ENCODE measurements at regions not wholly inside any gene's neighbourhood (a gene's known extent, or its start where the extent isn't known, plus 50 kb on each side); places are given as distances from the start of the nearest gene placed in this dataset.

DNA sequence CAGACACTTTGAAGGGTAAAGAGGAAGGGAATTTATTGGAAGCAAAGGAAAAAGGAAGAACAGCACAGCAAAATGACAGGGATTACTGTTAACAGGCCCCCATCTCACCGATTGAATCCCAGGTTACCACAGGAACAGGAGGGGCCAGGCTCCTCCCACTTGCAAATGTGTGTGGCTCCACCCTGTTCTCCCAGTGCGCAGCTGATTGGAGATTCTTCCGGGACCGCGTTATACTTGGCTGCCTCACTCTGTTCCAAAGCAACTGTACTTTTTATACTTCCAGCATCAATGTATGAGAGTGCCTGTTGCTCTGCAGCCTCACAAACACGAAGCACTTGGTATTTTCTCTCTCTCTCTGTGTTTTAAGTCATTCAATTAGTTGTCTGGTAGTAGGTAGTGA is 273.6 kb upstream of the MDGA2 start:
- DNase-seq (ENCODE audit: low spot score): no peak
- Histone ChIP-seq H3K27me3 (ENCODE audit: control insufficient read depth in 4 of 4, insufficient read depth in 4 of 4, low read length in 3 of 4) (no peaks in the 10 kb centered on the region), H3K9me3 (ENCODE audit: control insufficient read depth in 4 of 4, low read length in 3 of 4) (no peaks in the 10 kb centered on the region), H3K4me3 (ENCODE audit: low read depth in 1 of 3, low read length in 3 of 3) (no peak overlapping the region), H3K9ac (ENCODE audit: low read depth in 1 of 2, low read length in 2 of 2) (no peak overlapping the region), H3K4me1 (ENCODE audit: control insufficient read depth in 4 of 4, insufficient read depth in 4 of 4, low read length in 3 of 4) (no peaks in the 10 kb centered on the region), H3K27ac (ENCODE audit: low read depth in 1 of 2, low read length in 2 of 2) (no peak overlapping the region), H3K36me3 (ENCODE audit: control insufficient read depth in 4 of 4, insufficient read depth in 3 of 4, low read depth in 1 of 4, low read length in 3 of 4) (no peaks in the 10 kb centered on the region)
- TF ChIP-seq GABPA (IDR thresholded peaks at IDR 0.05 in 1 of 2, conservative IDR thresholded peaks at IDR 0.05 in 1 of 2) (no peak), SP1 (IDR thresholded peaks at IDR 0.05) (no peak), RAD21 (IDR thresholded peaks at IDR 0.05) (no peak), TAF1 (conservative IDR thresholded peaks at IDR 0.05) (no peak), FOXA2 (IDR thresholded peaks at IDR 0.05) (no peak), JUND (IDR thresholded peaks at IDR 0.05) (no peak), YY1 (IDR thresholded peaks at IDR 0.05) (no peak), RXRA (IDR thresholded peaks at IDR 0.05) (no peak)
- TF ChIP-seq, protein P1, sequence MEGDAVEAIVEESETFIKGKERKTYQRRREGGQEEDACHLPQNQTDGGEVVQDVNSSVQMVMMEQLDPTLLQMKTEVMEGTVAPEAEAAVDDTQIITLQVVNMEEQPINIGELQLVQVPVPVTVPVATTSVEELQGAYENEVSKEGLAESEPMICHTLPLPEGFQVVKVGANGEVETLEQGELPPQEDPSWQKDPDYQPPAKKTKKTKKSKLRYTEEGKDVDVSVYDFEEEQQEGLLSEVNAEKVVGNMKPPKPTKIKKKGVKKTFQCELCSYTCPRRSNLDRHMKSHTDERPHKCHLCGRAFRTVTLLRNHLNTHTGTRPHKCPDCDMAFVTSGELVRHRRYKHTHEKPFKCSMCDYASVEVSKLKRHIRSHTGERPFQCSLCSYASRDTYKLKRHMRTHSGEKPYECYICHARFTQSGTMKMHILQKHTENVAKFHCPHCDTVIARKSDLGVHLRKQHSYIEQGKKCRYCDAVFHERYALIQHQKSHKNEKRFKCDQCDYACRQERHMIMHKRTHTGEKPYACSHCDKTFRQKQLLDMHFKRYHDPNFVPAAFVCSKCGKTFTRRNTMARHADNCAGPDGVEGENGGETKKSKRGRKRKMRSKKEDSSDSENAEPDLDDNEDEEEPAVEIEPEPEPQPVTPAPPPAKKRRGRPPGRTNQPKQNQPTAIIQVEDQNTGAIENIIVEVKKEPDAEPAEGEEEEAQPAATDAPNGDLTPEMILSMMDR (IDR thresholded peaks at IDR 0.05; ENCODE audit: low read depth, low read length, missing input control): no peak
- TF ChIP-seq, protein P2, sequence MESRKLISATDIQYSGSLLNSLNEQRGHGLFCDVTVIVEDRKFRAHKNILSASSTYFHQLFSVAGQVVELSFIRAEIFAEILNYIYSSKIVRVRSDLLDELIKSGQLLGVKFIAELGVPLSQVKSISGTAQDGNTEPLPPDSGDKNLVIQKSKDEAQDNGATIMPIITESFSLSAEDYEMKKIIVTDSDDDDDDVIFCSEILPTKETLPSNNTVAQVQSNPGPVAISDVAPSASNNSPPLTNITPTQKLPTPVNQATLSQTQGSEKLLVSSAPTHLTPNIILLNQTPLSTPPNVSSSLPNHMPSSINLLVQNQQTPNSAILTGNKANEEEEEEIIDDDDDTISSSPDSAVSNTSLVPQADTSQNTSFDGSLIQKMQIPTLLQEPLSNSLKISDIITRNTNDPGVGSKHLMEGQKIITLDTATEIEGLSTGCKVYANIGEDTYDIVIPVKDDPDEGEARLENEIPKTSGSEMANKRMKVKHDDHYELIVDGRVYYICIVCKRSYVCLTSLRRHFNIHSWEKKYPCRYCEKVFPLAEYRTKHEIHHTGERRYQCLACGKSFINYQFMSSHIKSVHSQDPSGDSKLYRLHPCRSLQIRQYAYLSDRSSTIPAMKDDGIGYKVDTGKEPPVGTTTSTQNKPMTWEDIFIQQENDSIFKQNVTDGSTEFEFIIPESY (IDR thresholded peaks at IDR 0.05): no peak
- 79% methylated on average over 6 of the region's 6 CpGs for WGBS

DNA sequence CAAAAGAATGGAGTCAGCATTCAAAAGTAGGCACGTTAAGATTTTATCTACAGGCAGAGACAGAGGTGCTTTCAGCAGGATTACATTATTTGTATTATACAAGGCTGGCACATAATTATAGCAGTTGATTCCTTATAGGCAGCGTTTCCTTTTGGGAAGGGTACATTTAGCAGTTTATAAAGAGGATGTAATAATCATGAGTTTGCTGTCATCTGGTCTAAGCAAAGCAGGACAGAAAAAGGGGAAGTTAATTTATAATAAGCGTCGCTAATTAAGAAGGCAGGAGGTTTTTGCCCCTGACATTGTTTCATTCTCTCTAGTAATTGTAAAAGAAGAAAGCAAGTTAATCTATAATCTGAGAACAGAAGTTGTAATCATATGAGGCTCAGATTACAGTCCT is 259.9 kb upstream of the MDGA2 start:
- Histone ChIP-seq H3K4me3 (ENCODE audit: low read depth in 1 of 3, low read length in 3 of 3) (no peak overlapping the region), H3K9me3 (ENCODE audit: control insufficient read depth in 4 of 4, low read length in 3 of 4) (no peaks in the 10 kb centered on the region), H3K36me3 (ENCODE audit: control insufficient read depth in 4 of 4, insufficient read depth in 3 of 4, low read depth in 1 of 4, low read length in 3 of 4) (no peaks in the 10 kb centered on the region), H3K27ac (ENCODE audit: low read depth in 1 of 2, low read length in 2 of 2) (no peak overlapping the region), H3K4me1 (ENCODE audit: control insufficient read depth in 4 of 4, insufficient read depth in 4 of 4, low read length in 3 of 4) (no peaks in the 10 kb centered on the region), H3K27me3 (ENCODE audit: control insufficient read depth in 4 of 4, insufficient read depth in 4 of 4, low read length in 3 of 4) (no peaks in the 10 kb centered on the region), H3K9ac (ENCODE audit: low read depth in 1 of 2, low read length in 2 of 2) (no peak overlapping the region)
- no peak for DNase-seq (ENCODE audit: low spot score)
- TF ChIP-seq FOXA2 (IDR thresholded peaks at IDR 0.05) (no peak), SP1 (IDR thresholded peaks at IDR 0.05) (no peak), RAD21 (IDR thresholded peaks at IDR 0.05) (no peak), NR2F2 (IDR thresholded peaks at IDR 0.05) (no peak), RXRA (IDR thresholded peaks at IDR 0.05) (no peak)
- TF ChIP-seq, protein P3, sequence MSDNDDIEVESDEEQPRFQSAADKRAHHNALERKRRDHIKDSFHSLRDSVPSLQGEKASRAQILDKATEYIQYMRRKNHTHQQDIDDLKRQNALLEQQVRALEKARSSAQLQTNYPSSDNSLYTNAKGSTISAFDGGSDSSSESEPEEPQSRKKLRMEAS (IDR thresholded peaks at IDR 0.05): no peak
- 62% methylated on average over 4 of the region's 4 CpGs for WGBS

DNA sequence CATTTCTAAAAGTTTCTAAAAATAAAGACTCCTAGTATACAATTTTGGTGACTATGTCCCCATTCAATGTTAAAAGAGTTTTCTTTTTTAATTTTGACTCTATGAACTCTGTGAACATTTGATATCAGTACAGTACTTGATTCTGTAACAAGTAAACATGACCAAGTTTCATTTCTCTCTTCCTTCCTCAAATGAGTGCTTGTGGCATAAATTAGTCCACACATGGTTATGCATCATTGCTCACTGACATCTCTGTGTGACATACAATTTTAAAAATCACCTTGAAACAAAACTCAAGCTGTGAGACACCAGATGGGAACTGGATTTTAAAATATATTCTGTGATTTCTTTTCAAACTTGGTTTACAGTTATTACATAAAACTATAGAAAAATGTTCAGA is 253.9 kb upstream of the MDGA2 start:
- no peaks in the 10 kb centered on the region for H3K36me3 ChIP-seq (ENCODE audit: control insufficient read depth in 4 of 4, insufficient read depth in 3 of 4, low read depth in 1 of 4, low read length in 3 of 4)
- TF ChIP-seq GABPA (IDR thresholded peaks at IDR 0.05 in 1 of 2, conservative IDR thresholded peaks at IDR 0.05 in 1 of 2) (no peak), YY1 (IDR thresholded peaks at IDR 0.05) (no peak), RAD21 (IDR thresholded peaks at IDR 0.05) (no peak), HNF4G (IDR thresholded peaks at IDR 0.05) (no peak)
- TF ChIP-seq, protein P4, sequence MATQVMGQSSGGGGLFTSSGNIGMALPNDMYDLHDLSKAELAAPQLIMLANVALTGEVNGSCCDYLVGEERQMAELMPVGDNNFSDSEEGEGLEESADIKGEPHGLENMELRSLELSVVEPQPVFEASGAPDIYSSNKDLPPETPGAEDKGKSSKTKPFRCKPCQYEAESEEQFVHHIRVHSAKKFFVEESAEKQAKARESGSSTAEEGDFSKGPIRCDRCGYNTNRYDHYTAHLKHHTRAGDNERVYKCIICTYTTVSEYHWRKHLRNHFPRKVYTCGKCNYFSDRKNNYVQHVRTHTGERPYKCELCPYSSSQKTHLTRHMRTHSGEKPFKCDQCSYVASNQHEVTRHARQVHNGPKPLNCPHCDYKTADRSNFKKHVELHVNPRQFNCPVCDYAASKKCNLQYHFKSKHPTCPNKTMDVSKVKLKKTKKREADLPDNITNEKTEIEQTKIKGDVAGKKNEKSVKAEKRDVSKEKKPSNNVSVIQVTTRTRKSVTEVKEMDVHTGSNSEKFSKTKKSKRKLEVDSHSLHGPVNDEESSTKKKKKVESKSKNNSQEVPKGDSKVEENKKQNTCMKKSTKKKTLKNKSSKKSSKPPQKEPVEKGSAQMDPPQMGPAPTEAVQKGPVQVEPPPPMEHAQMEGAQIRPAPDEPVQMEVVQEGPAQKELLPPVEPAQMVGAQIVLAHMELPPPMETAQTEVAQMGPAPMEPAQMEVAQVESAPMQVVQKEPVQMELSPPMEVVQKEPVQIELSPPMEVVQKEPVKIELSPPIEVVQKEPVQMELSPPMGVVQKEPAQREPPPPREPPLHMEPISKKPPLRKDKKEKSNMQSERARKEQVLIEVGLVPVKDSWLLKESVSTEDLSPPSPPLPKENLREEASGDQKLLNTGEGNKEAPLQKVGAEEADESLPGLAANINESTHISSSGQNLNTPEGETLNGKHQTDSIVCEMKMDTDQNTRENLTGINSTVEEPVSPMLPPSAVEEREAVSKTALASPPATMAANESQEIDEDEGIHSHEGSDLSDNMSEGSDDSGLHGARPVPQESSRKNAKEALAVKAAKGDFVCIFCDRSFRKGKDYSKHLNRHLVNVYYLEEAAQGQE (IDR thresholded peaks at IDR 0.05): no peak
- TF ChIP-seq, protein P2 (IDR thresholded peaks at IDR 0.05): no peak
- DNase-seq (ENCODE audit: low spot score): no peak
- no peak overlapping the region for H3K9ac ChIP-seq (ENCODE audit: low read depth in 1 of 2, low read length in 2 of 2)
- no peak overlapping the region for H3K4me3 ChIP-seq (ENCODE audit: low read depth in 1 of 3, low read length in 3 of 3)
- H3K27ac ChIP-seq (ENCODE audit: low read depth in 1 of 2, low read length in 2 of 2): no peak overlapping the region
- no peaks in the 10 kb centered on the region for H3K4me1 ChIP-seq (ENCODE audit: control insufficient read depth in 4 of 4, insufficient read depth in 4 of 4, low read length in 3 of 4)
- no peaks in the 10 kb centered on the region for H3K9me3 ChIP-seq (ENCODE audit: control insufficient read depth in 4 of 4, low read length in 3 of 4)
- H3K27me3 ChIP-seq (ENCODE audit: control insufficient read depth in 4 of 4, insufficient read depth in 4 of 4, low read length in 3 of 4): no peaks in the 10 kb centered on the region
